ENCODE measurements at regions not wholly inside any gene's neighbourhood (a gene's known extent, or its start where the extent isn't known, plus 50 kb on each side); places are given as distances from the start of the nearest gene placed in this dataset.

DNA sequence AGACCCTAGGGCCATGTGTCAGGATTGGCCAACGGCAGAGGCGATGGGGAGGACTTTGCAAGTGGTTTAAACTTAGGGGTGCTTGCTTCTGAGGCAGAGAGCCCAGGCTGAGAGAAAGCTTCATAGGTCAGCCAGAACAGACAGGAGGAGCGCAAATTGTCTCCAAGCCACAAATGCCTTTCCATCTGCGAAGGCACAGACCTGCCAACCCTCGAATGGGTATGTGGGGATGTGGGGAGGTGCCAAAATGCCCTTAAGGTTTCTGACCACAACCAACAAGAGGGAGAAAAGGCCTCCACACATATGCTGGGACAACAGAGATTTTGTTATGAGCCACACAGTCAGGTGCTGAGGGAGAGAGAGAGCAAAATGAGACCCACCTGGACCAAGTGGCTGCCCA is 283.6 kb downstream of the CYP26B1 start:
- TF ChIP-seq REST (IDR thresholded peaks at IDR 0.05; ENCODE audit: low read depth, low read length): no peak
- TF ChIP-seq ELF1 (IDR thresholded peaks at IDR 0.05): no peak
- no peak for TF ChIP-seq CTCF (IDR thresholded peaks at IDR 0.05)
- TF ChIP-seq FOSL2 (IDR thresholded peaks at IDR 0.05; ENCODE audit: borderline replicate concordance, low read depth): no peak
- no peak for TF ChIP-seq TAF1 (IDR thresholded peaks at IDR 0.05; ENCODE audit: borderline replicate concordance, low read depth, low read length)
- no peak for TF ChIP-seq NFIC (IDR thresholded peaks at IDR 0.05; ENCODE audit: borderline replicate concordance)
- no peak for TF ChIP-seq POLR2AphosphoS5 (IDR thresholded peaks at IDR 0.05; ENCODE audit: low read depth, low read length)
- no peak for TF ChIP-seq RAD21 (IDR thresholded peaks at IDR 0.05; ENCODE audit: low read length)
- TF ChIP-seq SIN3A (IDR thresholded peaks at IDR 0.05; ENCODE audit: borderline replicate concordance, low read depth, low read length): no peak
- no peak for TF ChIP-seq JUND (IDR thresholded peaks at IDR 0.05)
- TF ChIP-seq USF1 (IDR thresholded peaks at IDR 0.05; ENCODE audit: borderline replicate concordance, low read depth): no peak
- TF ChIP-seq, protein P1, sequence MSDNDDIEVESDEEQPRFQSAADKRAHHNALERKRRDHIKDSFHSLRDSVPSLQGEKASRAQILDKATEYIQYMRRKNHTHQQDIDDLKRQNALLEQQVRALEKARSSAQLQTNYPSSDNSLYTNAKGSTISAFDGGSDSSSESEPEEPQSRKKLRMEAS (IDR thresholded peaks at IDR 0.05; ENCODE audit: low read depth): no peak
- TF ChIP-seq, protein P2, sequence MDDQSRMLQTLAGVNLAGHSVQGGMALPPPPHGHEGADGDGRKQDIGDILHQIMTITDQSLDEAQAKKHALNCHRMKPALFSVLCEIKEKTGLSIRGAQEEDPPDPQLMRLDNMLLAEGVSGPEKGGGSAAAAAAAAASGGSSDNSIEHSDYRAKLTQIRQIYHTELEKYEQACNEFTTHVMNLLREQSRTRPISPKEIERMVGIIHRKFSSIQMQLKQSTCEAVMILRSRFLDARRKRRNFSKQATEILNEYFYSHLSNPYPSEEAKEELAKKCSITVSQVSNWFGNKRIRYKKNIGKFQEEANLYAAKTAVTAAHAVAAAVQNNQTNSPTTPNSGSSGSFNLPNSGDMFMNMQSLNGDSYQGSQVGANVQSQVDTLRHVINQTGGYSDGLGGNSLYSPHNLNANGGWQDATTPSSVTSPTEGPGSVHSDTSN (IDR thresholded peaks at IDR 0.05): no peak

Data from SK-N-SH (cell line).